GM19238 (cell line): ENCODE measurements at regions not wholly inside any gene's neighbourhood (a gene's known extent, or its start where the extent isn't known, plus 50 kb on each side); places are given as distances from the start of the nearest gene placed in this dataset.

Experiments used
- DNase-seq: peaks from one replicate; pipeline ENCODE4 v3.0.0; 2011; ENCODE audit warnings: low spot score; ENCODE audit not compliant: insufficient read length

DNA sequence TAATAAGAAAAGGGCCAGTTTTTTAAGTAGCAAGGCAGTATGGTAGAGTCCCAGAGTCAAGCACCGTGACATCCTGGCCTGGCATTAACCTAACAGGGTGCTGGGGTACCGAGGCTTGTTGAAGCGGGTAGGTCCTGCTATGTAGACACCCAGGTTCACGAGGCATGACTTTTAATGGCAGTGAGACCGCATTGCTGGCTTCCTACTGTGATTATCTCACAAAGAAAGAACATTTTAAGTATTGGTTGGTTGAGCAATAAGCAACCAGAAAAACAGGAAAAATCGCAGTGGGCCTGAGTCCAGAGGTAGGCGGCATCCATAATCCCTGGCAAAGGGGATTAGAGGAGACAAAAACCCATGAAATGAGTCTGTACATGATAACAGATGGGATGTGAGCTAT, 927.9 kb upstream of the ACVR2A start:
- DNase-seq = no peak

DNA sequence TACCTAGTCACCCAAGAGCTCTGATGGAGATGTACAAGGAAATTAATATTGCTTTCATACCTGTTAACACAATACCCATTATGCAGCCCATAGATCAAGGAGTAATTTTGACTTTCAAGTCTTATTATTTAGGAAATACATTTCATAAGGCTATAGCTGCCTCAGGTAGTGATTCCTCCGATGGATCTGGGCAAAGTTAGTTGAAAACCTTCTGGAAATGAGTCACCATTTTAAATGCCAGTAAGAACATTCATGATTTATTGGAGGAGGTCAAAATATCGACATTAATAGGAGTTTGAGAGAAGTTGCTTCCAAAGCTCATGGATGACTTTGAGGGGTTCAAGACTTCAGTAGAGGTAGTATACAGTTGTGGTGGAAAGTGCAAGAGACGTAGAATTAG, 931.4 kb upstream of the ACVR2A start:
- no peak for DNase-seq

DNA sequence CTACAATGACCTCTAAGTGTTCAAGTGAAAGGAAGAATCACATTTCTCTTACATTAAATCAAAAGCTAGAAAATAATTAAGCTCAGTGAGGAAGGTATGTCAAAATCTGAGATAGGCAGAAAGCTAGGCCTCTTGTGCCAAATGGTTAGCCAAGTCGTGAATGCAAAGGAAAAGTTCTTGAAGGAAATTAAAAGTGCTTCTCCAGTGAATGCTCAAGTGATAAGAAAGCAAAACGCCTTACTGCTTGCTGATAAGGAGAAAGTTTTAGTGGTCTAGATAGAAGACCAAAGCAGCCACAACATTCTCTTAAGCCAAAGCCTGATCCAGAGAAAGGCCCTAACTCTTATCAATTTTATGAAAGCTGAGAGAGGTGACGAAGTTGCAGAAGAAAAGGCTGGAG, 932.3 kb upstream of the ACVR2A start:
- no peak for DNase-seq

DNA sequence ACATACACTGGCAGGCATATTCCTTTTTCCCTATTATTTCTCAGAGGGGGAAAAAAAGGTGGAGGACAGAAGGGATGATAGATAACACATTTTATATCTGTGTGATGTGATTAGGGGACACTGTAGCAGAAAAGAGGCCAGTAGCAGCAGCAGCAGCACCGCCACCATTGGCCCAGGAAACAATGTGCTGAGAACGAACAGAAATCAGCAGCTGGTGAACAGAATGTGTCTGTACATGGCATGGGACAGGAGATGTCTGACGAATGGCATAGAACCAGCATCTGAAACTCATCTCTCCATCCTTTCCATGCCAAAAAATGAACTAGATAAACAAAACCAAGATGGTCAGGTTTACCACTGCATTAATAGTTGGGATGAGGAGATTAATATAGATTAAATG, 936.1 kb upstream of the ACVR2A start:
- DNase-seq = no peak

DNA sequence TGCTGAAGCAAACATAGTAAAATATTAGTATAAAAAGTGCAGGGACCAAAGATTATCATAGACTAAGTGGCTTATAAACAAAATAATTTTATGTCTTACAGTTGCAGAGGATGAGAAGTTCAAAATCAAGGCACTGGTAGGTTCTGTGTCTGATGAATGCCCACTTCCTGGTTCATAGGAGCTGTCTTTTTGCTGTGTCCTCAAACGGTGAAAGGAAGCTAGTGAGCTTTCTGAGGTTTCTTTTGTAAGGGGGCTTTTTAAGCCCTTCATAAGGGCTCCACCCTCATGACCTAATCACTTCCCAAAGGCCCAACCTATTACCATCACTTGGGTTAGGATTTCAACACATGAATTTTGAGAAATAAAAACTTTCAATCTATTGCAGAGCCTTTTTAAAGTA, 946.7 kb upstream of the ACVR2A start:
- no peak for DNase-seq

DNA sequence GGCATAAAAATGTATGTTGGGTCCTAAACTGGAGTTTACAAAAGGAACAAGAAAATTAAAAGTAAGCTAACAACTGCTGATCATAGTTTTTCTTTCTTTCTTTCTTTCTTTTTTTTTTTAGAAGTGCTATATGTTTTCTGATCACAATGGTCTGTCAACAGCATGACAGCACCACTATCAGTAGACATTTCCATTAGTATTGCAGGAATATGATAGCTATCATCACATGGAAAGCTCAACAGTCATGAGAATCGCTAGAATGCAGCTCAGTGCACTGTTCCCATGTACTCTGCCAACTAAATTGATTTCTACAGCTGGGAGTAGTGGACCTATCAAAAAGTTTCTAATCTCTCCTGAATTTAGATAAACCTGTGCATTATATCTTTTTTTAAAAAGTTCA, 950.3 kb upstream of the ACVR2A start:
- no peak for DNase-seq

DNA sequence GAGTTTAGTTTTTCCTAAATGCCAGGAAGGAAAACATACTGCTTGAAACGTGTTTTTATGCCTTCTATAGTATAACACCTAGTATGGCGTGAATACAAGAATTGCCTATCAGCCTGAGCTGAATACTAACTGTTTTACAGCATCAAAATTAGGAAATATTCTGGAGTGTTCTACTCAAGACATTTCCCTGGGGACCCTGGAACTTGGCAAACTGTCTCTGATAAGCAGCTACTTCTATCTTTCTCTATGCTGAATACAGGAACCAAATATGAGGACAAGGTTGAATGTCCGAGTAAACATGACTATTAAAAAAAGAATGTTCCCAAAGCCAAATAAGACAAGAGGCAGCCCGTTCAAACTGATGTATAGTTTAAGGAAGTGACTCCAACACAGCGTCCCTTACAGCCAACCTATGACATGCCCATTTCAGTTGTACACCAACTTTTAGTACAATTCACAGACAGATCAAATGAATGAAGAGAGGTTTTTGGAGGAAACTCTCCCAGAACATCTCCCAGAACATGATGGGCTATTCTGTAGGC, 951.3 kb upstream of the ACVR2A start:
- DNase-seq = no peak

DNA sequence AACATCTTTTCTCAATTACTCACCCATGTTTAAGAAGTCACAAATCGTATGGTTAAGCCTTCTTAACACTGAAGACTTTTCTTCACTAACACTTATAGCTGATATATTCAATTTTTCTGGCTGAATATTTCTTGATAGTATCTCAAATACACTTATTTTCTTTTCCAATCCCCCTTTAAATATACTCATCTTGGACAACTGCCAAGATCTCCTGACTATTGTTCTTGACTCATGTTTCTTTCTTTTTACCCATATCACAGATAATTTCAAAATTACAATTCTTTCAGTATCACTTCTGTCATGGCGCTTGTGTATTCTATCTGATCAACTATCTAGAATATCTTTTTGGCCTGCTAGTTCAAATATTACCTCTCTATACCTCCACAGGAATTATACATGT, 954.3 kb upstream of the ACVR2A start:
- DNase-seq = no peak

DNA sequence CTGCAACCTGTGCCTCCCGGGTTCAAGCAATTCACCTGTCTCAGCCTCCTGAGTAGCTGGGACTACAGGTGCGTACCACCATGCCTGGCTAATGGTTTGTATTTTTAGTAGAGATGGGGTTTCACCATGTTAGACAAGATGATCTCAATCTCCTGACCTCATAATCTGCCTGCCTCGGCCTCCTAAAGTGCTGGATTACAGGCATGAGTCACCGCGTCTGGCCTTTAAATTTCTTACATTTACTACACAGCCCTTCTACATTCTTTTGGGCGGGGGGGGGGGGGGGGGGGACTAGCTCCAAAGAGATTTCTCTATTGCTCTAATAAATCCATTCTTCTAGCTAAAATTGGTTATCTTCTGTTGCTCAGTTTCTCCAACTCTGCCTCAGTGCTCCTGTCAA, 964.9 kb upstream of the ACVR2A start:
- no peak for DNase-seq

DNA sequence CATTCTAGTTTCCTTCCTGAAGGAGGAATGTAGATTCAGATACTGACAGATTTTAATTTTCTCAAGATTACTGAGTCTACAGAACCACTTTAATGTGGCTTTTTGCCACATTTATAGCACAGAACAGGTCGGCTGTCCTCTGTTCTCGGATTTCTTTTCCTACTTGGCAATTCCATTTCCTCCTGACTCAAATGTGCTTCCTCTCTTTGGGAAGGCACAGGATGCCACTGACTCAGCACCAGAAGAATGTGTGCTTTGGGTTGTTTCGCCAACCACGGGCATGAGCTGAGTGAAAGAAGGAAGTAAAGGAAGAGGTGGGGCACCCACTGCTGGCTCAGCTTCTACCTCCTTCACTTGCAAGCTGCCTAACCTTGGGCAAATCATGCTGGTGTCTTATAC, 970.6 kb upstream of the ACVR2A start:
- no peak for DNase-seq

DNA sequence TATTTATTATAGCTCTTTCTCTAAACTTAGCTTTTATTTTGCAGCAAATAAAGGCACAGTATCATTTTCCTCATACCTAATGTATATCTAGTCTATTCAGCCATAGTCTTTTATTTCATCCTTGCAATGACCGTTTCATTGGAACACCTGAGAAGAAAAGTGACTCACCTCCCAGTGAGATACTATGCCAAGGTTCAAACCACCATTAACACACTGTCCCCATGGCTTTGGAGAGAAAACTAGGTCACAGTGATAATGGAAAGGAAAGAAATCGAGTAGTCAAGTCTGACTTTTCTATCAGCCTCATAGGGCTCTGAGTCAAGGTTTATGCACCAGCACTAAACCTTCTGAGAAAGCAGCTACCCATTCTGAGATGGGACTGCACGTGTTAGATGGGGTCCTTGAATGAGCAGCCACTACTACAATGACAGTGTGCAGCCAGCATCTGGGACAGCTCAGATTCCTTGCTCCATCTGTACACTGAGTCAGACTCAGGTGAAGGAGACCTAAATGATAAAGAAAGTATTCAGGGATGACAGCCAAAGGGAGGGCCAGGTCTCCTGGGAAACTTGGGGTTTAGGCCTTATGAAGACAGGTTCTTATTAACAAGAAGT, 971.1 kb upstream of the ACVR2A start:
- DNase-seq = no peak

DNA sequence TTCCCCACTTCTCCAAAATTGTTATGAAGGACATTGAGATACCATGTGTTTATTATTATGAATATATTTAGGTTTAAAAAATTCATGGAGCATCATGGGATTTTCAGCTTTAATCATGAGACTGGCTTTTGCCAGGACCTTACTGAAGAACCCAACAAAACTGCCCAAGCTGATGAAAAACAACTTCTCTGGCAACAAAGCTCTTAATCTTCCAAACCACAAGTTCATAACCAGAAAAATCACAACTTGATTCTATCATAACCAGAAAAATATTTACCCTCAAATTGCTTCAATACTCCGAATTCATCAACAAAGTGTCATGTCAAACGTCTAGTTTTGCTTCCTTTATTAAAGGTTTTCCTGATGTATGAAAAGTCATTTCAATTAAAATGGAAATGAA, 971.8 kb upstream of the ACVR2A start:
- DNase-seq = no peak

DNA sequence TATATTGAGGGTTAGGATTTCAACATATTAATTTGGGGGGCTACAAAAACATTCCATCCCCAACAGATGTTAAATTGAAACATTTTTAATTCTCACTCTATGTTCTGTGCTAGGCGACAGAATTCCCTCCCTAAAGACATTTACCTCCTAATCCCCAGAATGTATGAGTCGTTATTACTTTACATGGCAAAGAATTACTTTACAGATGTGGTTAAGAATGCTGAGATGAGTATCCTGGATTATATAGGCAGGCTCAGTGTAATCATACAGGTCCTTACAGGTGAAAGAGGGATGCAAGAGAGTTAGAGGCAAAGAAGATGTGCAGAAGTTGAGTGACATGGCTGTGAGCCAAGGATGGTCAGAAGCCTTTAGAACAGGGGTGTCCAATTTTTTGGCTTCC, 974.1 kb upstream of the ACVR2A start:
- no peak for DNase-seq

DNA sequence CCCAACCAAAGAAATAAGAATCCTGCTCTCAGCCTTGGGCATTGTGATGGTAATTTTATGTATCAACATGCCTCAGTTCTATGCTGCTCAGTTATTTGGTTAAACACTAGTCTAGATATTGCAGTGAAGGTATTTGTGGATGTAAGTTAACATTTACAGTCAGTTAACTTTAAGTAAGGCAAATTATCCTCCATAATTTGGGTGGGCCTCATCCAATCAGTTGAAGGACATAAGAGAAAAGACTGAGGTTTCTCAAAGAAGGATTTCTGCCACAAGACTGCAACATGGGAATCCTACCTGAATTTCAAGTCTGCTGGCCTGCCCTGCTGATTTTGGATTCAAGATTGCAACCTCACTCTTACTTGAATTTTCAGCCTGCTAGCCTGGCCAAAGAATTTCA, 975.5 kb upstream of the ACVR2A start:
- no peak for DNase-seq

DNA sequence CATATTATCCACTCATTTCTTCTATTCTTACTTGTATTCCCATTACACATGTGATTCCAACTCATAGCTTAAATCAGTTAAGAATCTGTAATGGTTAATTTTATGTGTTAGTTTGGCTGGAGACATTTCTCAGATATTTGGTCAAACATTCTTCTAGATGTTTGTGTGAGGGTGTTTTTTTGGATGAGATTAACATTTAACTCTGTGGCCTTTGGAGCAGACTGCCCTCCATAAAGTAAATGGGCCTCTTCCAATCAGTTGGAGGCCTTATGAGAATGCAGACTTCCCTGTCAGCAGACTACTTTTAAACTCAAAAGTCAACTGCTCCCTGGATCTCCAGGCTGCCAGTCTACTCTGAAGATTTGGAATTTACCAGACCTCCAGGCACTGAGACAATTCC, 976.8 kb upstream of the ACVR2A start:
- no peak for DNase-seq

DNA sequence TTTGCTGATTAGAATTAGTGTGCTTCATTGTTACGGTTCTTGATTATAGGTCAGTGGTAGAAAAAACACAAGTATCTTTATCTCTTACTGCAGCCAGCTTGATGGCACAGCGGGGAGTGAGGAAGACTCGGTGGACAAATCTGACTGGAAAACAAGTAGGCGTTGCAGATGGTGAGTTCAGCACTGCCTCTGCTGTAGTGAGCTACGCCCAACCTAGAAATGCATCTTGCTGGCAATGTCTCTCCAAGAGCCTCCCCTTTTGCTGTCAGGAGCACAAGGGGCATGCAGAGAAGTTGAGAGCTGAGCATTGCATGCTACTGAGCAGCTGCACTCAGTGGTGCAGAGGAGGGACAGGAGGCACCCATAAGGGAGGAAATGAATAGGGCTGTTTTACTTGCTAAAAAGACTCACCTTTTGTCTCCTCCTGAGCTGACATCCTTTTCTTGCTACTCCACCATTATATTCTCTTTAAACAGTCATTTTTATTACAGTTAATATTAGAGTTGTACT, 977.3 kb upstream of the ACVR2A start:
- no peak for DNase-seq

DNA sequence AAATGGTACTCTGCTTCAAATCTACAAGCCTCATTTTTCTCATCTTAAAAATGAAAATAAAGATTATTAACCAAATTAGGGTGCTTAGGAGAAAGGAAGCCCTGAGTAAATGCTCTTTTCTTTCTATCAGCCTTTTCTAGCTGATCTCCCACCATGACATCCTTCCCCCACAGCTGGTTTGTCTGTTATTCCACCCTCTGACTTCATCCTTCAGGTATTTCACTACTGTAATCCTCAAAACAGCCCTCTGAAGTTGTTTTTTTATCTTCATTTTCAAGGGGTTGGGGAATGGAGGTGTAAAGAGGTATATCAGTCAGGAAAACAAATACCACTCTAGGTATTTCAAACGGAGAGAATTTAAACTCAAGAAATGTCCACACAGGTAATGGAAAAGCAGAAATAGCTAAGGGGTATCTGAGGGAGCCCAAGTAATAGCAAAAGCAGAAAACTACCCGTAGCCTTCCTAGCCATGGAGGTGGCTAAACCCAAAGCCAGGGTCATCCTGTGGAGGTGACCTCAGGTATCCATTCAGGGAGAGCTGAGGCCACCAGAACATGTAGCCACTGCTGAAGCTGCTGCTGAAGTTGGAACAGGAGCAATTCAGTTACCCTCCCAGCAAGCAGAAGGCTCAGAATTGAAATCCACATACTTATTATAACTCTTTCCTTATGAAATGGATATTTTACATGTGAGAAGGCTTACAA, 990.9 kb upstream of the ACVR2A start:
- DNase-seq = no peak

DNA sequence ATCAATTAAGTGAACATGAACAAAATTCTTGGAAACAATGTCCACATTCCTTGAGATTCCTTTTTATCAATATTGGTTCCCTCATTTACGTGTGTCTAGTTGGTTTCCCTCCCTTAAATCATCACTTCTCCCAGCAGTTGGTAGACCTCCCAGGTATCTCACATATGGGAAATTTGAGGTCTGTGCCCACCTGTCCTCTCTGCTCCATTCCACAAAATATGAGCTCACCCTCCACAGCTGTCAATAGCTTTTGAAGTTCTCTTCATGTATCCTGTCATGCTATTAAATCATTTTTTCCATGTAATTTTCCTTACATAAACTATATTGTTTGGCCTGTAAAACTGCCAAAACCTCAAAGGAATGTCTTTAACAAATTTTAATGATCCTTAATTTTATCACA, 992.2 kb upstream of the ACVR2A start:
- DNase-seq = no peak

DNA sequence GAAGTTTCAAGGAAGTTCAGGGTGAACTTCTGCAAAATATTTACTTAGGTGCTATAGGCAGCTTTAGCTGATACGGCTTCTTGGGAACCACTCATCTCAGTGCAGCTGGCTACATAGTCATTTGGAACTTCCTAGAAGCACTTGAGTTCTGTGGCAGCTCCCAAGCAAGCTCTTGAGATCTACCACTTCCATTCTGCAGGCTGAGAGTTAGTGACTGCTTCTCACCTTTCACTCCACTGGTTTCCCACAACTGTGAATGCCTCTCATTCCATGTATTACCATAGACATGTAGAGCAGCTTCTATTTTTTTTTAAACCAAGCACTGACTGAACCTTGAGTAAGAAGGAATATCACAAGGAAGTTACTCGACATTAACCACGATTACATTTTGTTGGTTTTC, 994.1 kb upstream of the ACVR2A start:
- DNase-seq = no peak

DNA sequence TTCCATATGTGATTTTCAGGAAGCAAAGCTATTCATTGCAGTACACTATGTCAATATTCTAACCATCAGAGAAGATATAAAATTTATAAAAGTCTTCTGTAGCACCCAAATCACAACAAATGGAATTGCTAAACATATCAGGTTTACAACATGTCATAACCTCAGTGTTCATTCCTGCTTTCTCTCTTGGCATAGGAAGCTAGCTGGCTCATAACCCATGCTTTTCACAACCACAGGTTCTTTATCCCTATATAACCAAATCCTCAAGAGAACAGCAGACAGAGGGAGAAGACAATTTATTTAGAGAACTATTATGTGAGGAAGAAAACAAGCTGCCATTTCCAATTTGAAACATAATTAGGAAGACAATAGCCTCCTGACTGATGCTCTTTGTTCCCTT, 997.0 kb upstream of the ACVR2A start:
- no peak for DNase-seq

DNA sequence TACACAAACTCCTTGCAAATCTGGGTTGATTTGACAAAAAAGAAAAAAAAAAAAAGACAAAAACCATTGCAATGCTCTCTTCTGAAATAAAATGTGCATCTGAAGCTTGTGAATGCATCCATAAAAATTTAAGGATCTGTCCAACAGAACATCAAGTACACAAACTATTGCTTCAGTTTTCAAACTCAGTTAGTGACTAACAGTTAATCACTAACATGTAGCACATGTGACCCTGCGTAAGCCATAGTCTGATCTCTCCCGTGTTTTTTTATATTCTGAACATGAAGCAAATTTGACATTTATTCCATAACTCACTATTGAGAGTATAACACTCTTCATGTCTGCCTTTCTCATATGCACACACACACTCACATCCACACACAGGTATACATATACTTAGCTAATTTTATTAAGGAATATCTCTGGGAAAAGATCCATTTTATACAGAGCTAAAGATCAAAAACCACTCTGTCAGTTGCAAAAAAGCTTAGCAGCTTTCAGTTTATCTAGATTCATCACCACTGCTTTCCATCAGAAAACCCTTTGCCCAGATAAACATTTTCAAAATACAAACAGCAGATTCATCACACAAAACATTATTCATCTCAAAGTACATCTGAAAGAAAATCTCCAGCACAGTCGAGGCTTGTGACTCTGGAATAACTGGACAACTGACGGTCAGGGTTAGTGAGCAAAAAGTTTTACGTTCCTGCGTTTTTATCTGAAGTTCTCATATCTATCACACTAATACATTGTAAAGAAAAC, 1000.4 kb upstream of the ACVR2A start:
- no peak for DNase-seq

DNA sequence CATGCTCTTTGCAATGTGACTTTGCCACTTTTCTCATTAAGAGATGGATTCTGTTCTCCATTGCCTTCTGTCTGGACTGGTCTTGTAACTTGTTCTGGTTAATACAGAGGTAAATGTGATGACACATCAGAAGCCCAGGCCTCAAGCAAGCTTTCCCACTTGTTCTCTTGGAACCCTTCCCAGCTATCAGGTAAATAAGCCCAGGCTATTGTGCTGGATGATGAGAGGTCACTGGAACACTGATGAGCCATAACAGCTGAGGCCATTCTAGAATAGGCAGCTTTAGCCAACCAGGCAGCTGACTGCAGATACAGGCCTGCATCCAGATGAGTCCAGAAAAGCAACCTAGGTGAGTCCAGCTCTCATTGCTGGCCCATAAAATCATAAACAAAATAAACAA, 1007.0 kb upstream of the ACVR2A start:
- no peak for DNase-seq
